A549 (cell line): ENCODE measurements at regions not wholly inside any gene's neighbourhood (a gene's known extent, or its start where the extent isn't known, plus 50 kb on each side); places are given as distances from the start of the nearest gene placed in this dataset.

Experiments
- RFX5 ChIP-seq: fragments of 450-650 bp; IDR thresholded peaks from 2 replicates; pipeline ENCODE4 v1.7.1; 2014; ENCODE audit warnings: antibody characterized with exemption, mild to moderate bottlenecking, moderate library complexity
- TF ChIP-seq, protein P1 (sequence below): fragments of 200-600 bp; sonication (generic); IDR thresholded peaks from 2 replicates; pipeline ENCODE4 v1.6.1; 2016; ENCODE audit warnings: antibody characterized with exemption, mild to moderate bottlenecking, moderate library complexity

DNA sequence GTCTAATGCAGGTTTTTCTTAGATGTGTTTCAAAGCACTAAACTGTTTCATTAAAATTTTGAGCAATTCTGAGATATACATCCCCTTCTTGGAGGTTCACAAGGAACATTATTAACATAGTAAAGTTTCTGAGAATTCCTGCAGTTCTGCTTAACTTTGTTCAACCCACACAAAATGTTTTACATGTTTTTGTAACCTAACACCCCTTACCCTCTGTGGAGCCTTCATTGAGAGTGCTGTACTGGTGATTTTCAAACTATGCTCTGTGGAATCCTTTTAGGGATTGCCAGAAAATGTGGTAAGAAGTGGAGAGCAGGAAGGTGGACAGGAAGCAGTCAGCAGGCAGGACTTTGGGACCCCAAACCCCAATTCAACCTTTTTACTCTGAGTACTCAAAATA lies 53.6 kb upstream of the ABCB5 start:
- no peak for TF ChIP-seq RFX5
- TF ChIP-seq, protein P1, sequence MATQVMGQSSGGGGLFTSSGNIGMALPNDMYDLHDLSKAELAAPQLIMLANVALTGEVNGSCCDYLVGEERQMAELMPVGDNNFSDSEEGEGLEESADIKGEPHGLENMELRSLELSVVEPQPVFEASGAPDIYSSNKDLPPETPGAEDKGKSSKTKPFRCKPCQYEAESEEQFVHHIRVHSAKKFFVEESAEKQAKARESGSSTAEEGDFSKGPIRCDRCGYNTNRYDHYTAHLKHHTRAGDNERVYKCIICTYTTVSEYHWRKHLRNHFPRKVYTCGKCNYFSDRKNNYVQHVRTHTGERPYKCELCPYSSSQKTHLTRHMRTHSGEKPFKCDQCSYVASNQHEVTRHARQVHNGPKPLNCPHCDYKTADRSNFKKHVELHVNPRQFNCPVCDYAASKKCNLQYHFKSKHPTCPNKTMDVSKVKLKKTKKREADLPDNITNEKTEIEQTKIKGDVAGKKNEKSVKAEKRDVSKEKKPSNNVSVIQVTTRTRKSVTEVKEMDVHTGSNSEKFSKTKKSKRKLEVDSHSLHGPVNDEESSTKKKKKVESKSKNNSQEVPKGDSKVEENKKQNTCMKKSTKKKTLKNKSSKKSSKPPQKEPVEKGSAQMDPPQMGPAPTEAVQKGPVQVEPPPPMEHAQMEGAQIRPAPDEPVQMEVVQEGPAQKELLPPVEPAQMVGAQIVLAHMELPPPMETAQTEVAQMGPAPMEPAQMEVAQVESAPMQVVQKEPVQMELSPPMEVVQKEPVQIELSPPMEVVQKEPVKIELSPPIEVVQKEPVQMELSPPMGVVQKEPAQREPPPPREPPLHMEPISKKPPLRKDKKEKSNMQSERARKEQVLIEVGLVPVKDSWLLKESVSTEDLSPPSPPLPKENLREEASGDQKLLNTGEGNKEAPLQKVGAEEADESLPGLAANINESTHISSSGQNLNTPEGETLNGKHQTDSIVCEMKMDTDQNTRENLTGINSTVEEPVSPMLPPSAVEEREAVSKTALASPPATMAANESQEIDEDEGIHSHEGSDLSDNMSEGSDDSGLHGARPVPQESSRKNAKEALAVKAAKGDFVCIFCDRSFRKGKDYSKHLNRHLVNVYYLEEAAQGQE, result no peak
